HG02870 (cell line): ENCODE measurements at regions not wholly inside any gene's neighbourhood (a gene's known extent, or its start where the extent isn't known, plus 50 kb on each side); places are given as distances from the start of the nearest gene placed in this dataset.
"Not testable (repeated sequence)": the region's sequence is repeated elsewhere in the genome, so short reads cannot be mapped to it uniquely, and the experiment has no call there.

Source experiments
- ATAC-seq: cut with Tn5 transposase; IDR thresholded peaks from one replicate; pipeline ENCODE4 v1.9.1; 2021; ENCODE audit warnings: mild to moderate bottlenecking, moderate library complexity; ENCODE audit not compliant: unreplicated experiment

- no peak for ATAC-seq
These were observed 236.5 kb downstream of the GLUD2 start for GRCh38 chrX:121283921-121284320.

DNA sequence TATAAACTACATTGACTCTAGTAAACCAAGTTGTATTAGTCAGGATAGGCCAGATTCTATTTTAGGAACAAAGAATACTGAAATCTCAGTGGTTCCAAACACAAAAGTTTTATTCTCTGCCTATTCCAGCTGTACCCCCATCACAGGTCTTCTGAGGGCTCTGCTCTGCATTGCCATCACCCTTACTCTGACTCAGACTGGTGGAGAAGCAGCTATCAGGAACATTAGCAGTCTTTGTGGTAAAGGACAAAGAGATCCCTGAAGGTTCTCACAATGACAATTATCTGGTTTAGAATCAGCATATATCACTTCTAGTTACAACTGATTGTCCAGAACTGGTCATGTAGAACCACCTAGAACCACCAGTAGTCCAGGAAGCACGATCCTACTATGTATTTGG lies 251.1 kb downstream of the GLUD2 start:
- no peak for ATAC-seq

DNA sequence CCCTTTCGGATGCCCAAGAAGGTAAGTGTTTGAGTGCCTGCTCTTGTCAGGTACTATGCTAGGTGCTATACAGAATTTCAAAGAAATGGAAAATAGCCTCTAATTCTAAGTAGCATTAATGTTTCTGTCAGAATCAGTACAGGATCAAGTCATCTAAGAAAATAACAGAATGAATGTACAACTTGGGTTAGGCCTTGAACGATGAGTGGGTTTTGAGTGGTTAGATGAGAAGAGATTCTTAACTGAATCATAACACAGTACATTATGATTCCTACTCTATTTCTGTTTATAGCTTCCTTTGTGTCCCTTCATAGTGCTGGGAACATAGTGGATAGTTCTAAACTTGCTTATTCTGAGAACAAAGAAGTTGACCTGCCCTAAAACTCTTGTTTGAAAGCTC lies 253.9 kb downstream of the GLUD2 start:
- ATAC-seq = no peak

DNA sequence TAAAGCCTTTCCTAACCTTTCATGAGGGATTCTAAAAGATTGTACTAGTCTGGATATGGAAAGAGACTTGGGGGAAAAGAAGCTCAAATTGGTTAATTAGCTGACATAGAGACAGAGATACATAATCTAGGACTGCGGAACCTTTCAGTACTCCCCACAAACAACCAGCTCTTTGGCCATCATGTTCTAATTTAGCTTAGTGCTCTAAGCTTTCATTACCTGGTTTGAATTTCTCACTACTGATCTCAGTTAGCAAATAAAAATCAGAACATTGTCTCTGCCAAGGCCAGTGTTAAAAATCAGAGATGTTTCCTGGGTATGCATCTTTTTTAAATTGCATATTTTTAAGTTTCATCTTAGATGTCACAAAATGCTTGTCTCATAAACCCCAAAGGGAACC lies 254.4 kb downstream of the GLUD2 start:
- ATAC-seq = peak; percentile 51

- ATAC-seq = peak; percentile 81
These were observed 260.0 kb downstream of the GLUD2 start for GRCh38 chrX:121307449-121307848.

DNA sequence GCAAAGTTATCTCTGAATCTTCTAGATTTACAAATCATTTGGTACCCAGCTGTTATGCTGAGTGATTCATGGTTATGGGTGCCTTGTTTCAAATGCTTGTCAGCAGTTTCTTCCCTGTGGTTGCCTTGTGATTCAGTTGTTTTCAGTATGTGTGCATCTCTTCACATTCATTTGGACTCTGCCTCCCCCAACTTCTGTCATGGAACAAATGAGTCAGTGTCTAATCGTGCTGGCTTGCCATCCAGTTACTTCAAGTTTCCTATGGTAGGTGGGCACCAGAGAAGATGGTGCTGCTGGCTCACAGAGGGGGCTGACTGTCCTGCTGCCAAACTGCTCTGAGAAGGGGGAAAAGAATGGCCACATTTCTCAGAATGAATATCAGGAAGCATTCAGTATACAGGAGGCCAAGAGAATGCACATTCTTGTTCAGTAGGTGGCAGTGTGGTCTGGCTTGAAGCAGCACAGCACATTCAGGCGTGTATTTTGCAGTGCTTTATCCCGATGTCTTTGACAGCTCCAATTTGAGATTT lies 260.9 kb downstream of the GLUD2 start:
- ATAC-seq = peak; percentile 75

GRCh38 chrX:121310820-121311219 lies 263.4 kb downstream of the GLUD2 start:
- no peak for ATAC-seq

GRCh38 chrX:121320441-121320840 lies 273.0 kb downstream of the GLUD2 start:
- ATAC-seq = no peak

- ATAC-seq = no peak
These were observed 274.7 kb downstream of the GLUD2 start for GRCh38 chrX:121322159-121322558.

DNA sequence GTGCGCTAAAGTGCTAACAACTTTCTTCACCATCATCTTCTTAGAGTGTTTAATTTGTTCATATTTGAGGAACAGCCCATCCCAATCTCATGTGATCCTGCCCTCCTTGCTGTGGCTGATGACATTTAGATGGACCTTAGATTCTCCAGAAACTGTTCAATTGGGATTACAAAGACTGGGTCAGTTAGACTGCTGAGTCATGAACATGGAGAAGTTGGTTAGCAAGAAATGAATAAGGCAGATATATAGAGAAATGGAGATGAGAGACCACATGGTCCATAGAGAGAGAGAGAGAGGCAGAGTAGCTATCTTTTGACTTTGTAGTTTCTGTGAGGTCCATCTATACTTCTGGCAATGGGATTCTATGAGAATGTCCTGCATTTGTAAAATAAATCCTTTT lies 275.9 kb downstream of the GLUD2 start:
- ATAC-seq = no peak

DNA sequence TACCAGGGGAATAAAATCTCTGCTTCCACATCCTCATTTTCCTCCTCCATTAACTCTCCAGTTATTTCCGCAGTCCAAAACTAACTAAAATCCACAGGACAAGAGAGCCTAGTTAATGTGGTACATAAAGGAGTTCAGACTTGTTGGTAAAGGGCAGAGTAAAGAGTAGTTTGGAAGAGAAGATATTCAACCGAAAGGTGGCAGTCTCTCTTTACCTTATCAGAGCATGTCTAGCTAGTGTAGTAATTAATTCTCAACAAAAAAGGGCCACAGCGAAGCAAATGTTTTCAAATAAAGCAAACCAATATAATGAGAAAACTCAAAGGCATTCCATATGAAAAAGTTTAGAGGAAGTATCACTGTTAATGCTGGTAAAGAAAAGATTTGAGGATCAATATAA lies 286.5 kb downstream of the GLUD2 start:
- ATAC-seq = no peak

DNA sequence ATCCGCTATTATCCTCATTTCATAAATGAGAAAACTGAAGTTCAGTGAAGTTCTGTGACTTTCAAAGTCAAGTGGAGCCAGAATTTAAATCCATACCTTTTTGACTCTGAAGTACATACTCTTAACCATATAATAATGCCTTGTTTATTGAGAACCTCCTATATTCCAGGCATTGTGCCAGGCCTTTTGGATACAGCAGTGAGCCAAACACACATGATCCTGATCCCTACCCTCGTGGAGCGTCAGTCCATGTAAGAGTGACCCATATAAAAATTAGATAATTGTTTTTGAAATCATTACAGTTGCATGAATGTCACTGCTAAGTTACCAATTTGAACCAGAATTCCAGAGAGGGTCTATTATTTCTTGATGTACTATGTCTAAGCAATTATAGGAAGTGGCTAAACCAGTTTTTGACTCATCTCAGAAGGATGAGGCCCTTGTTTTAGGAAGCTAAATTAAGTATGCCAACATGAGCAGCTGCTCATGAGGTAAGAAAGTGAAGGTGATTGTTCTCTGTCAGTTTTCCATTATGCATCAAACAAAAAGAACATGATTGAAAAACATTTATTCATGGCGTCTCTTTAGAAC lies 289.5 kb downstream of the GLUD2 start:
- no peak for ATAC-seq

DNA sequence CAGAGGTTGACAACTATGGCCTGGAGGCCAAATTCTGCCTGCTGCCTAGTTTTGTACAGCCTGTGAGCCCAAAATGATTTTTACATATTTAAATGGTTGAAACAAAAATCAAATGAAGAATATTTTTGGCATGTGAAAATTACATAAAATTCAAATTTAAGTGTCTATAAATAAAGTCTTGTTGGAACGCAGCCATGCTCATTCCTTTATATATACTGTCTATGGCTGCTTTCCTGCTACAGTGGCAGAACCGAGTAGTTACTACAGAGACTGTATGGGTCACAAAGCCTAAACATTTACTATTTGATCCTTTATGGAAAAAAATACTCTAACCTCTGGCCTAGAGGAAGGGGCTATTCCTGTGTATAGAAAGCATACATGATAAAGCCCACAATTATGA lies 290.4 kb downstream of the GLUD2 start:
- no peak for ATAC-seq

DNA sequence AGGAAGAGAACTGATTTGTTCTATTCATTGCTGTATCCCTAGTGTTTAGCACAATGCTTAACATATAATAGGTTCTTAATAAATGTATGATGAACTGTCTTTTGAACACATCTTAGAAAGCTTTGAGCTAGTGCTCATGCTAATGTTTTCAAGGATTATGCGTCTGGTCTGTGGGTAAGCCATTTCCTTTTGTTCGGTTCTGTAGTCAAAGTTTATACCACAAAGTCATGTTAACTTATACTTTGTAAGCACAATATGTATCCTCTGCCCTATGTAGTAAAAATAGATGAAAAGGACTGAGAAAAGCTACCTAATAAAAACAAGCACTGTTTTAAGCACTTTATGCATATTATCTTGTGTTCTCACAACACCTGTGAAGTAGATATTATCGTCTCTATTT lies 301.9 kb downstream of the GLUD2 start:
- no peak for ATAC-seq

GRCh38 chrX:121356139-121356849 lies 308.9 kb downstream of the GLUD2 start:
- no peak for ATAC-seq

DNA sequence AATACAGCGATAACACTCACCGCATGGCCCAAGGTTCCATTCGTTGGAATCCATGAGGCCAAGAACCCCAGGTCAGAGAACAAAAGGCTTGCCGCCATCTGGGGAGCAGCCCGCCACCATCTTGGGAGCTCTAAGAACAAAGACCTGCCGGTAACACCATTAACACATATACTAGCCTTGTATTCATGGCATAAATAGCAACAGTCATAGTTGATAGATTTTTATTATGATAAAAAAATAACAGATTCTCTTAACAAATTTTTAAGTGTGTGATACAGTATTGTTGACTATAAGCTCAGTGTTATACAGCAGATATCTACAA lies 309.4 kb downstream of the GLUD2 start:
- no peak for ATAC-seq

DNA sequence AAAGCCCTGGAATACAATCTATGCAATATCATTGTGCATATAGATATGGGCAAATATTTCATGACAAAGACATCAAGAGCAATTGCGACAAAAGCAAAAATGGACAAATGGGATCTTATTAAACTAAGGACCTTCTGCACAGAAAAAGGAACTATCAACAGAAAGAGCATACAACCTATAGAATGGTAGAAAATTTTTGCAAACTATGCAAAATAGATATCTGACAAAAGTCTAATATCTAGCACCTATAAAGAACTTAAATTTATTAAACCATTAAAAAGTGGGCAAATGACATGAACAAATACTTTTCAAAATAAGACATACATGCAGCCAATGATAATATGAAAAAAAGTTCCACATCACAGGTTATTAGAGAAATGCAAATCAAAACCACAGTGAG lies 312.9 kb downstream of the GLUD2 start:
- ATAC-seq = no peak

GRCh38 chrX:121365572-121366161 lies 318.3 kb downstream of the GLUD2 start:
- peak; percentile 78 for ATAC-seq

DNA sequence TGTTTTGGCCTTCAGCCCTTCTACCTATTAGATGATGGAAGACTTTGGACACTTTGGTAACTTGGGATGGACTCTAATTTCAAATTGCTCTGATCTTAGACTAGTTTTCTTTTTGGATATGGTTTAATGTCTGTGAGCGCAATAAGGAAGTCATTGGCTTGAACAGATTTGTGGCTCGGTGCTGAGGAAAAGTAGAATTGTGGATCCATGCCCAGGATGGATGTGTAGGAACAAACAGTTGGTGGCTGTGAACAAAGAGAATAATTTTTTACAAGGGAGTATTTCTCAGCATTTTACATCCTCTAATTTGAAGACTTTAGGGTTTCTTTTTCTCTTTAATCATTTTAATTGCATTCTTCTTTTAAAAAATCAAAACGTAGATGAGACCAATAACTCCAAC lies 327.1 kb downstream of the GLUD2 start:
- no peak for ATAC-seq

DNA sequence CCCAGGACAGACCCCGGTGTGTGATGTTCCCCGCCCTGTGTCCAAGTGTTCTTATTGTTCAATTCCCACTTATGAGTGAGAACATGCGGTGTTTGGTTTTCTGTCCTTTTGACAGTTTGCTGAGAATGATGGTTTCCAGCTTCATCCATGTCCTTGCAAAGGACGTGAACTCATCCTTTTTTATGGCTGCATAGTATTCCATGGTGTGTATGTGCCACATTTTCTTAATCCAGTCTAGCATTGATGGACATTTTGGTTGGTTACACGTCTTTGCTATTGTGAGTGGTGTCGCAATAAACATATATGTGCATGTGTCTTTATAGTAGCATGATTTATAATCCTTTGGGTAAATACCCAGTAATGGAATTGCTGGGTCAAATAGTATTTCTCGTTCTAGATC lies 334.5 kb downstream of the GLUD2 start:
- ATAC-seq = not testable (repeated sequence)

- no peak for ATAC-seq
These were observed 342.7 kb downstream of the GLUD2 start for GRCh38 chrX:121389976-121390714.

DNA sequence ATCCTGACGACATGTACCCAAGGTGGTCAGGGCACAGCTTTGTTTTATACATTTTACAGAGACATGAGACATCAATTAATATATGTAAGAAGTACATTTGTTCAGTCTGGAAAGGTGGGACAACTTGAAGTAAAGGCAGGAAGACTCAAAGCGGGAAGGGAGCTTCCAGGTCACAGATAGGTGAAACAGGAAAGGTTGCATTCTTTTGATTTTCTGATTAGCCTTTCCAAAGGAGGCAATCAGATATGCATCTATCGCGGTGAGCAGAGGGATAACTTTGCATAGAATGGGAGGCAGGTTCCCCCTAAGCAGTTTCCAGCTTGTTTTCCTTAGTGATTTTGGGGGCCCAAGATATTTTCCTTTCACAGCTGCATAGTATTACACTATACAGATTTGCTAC lies 358.4 kb downstream of the GLUD2 start:
- no peak for ATAC-seq
